Skin epidermis (tissue), 12 donors: ENCODE measurements at regions not wholly inside any gene's neighbourhood (a gene's known extent, or its start where the extent isn't known, plus 50 kb on each side); places are given as distances from the start of the nearest gene placed in this dataset.

Experiments used
- H3K27ac ChIP-seq, 21 experiments: fragments of 200-600 bp; sonication (generic) in 11 of 21; one replicate each; pipeline ENCODE4 v1.5.0; 2020; ENCODE audit warnings: mild to moderate bottlenecking in 3 of 21, inconsistent platforms in 2 of 21, moderate library complexity in 2 of 21
- H3K4me3 ChIP-seq, 7 experiments: fragments of 200-600 bp; sonication (generic) in 2 of 7; one replicate each; pipeline ENCODE4 v1.5.0; 2020; ENCODE audit warnings: inconsistent platforms in 2 of 7, mild to moderate bottlenecking in 2 of 7, moderate library complexity in 1 of 7

- no peak overlapping the region for H3K4me3 ChIP-seq
- H3K27ac ChIP-seq, result peak overlapping the region in 1 of 21 experiments; percentile 17
Observed at GRCh38 chr13:79674765-79675515, 194.0 kb downstream of the NDFIP2 start.

GRCh38 chr13:79673993-79674377, 193.0 kb downstream of the NDFIP2 start:
- Histone ChIP-seq H3K4me3 (no peak overlapping the region), H3K27ac (no peak overlapping the region)

GRCh38 chr13:79673310-79673992, 192.5 kb downstream of the NDFIP2 start:
- H3K4me3 ChIP-seq, result no peak overlapping the region
- no peak overlapping the region for H3K27ac ChIP-seq

GRCh38 chr13:79671420-79671819, 190.5 kb downstream of the NDFIP2 start:
- H3K4me3 ChIP-seq, result no peak overlapping the region
- no peak overlapping the region for H3K27ac ChIP-seq

- H3K27ac ChIP-seq, result no peak overlapping the region
- H3K4me3 ChIP-seq, result no peak overlapping the region
Observed at GRCh38 chr13:79668201-79668752, 187.3 kb downstream of the NDFIP2 start.

- Histone ChIP-seq H3K4me3 (no peak overlapping the region), H3K27ac (no peak overlapping the region)
Observed at GRCh38 chr13:79667771-79668170, 186.8 kb downstream of the NDFIP2 start.

- no peak overlapping the region for H3K27ac ChIP-seq
- no peak overlapping the region for H3K4me3 ChIP-seq
Observed at GRCh38 chr13:79663977-79664636, 183.2 kb downstream of the NDFIP2 start.

GRCh38 chr13:79663435-79663834, 182.5 kb downstream of the NDFIP2 start:
- Histone ChIP-seq H3K27ac (no peak overlapping the region), H3K4me3 (no peak overlapping the region)

- H3K27ac ChIP-seq, result no peak overlapping the region
Observed at GRCh38 chr13:79662882-79663281, 181.9 kb downstream of the NDFIP2 start.

GRCh38 chr13:79660361-79660760, 179.4 kb downstream of the NDFIP2 start:
- Histone ChIP-seq H3K4me3 (no peak overlapping the region), H3K27ac (peak overlapping the region in 1 of 21 experiments; percentile 14)

More at GRCh38 chr13:79662882-79663281, 181.9 kb downstream of the NDFIP2 start:
- H3K4me3 ChIP-seq, result no peak overlapping the region

- Histone ChIP-seq H3K27ac (peak overlapping the region in 14 of 21 experiments; percentile 8 to 62 (median 39)), H3K4me3 (no peak overlapping the region)
Observed at GRCh38 chr13:79659121-79659521, 178.2 kb downstream of the NDFIP2 start.

- Histone ChIP-seq H3K4me3 (no peak overlapping the region), H3K27ac (peak overlapping the region in 14 of 21 experiments; percentile 8 to 62 (median 40))
Observed at GRCh38 chr13:79658333-79658975, 177.5 kb downstream of the NDFIP2 start.

GRCh38 chr13:79655509-79655908, 174.6 kb downstream of the NDFIP2 start:
- no peak overlapping the region for H3K4me3 ChIP-seq
- H3K27ac ChIP-seq, result no peak overlapping the region

GRCh38 chr13:79654520-79654919, 173.6 kb downstream of the NDFIP2 start:
- H3K27ac ChIP-seq, result no peak overlapping the region

GRCh38 chr13:79650688-79651087, 169.7 kb downstream of the NDFIP2 start:
- Histone ChIP-seq H3K27ac (no peak overlapping the region), H3K4me3 (no peak overlapping the region)

More at GRCh38 chr13:79654520-79654919, 173.6 kb downstream of the NDFIP2 start:
- no peak overlapping the region for H3K4me3 ChIP-seq

- Histone ChIP-seq H3K27ac (peak overlapping the region in 6 of 21 experiments; percentile 19 to 51 (median 32)), H3K4me3 (no peak overlapping the region)
Observed at GRCh38 chr13:79648191-79648590, 167.2 kb downstream of the NDFIP2 start.

- Histone ChIP-seq H3K4me3 (no peak overlapping the region), H3K27ac (peak overlapping the region in 5 of 21 experiments; percentile 19 to 51 (median 33))
Observed at GRCh38 chr13:79647533-79647932, 166.6 kb downstream of the NDFIP2 start.

- H3K27ac ChIP-seq, result peak overlapping the region in 9 of 21 experiments; percentile 6 to 54 (median 23)
- no peak overlapping the region for H3K4me3 ChIP-seq
Observed at GRCh38 chr13:79646880-79647279, 165.9 kb downstream of the NDFIP2 start.

- no peak overlapping the region for H3K4me3 ChIP-seq
- H3K27ac ChIP-seq, result no peak overlapping the region
Observed at GRCh38 chr13:79645569-79645968, 164.6 kb downstream of the NDFIP2 start.

- Histone ChIP-seq H3K27ac (no peak overlapping the region), H3K4me3 (no peak overlapping the region)
Observed at GRCh38 chr13:79642596-79642995, 161.6 kb downstream of the NDFIP2 start.
